Panc1 (cell line): ENCODE measurements at regions not wholly inside any gene's neighbourhood (a gene's known extent, or its start where the extent isn't known, plus 50 kb on each side); places are given as distances from the start of the nearest gene placed in this dataset.

ENCODE experiments used
- ATAC-seq: fragments of 200-7000 bp; cut with Tn5 transposase; 2 replicates; pipeline ENCODE4 v1.9.1; 2020; ENCODE audit warnings: mild to moderate bottlenecking, moderate library complexity
- BruUV-seq: library from RNA; stranded (reverse); fragments of 400-500 nt; replicated peaks from 2 replicates; lab custom pipeline; 2021; lab: Mats Ljungman, UMichigan
- CTCF ChIA-PET: fragments of 300-600 bp; sonication (Branson Sonifier 250); formaldehyde crosslinking; loops from one replicate; lab custom pipeline; 2022; ENCODE audit warnings: antibody characterized with exemption; lab: Charles Lee
- POLR2A ChIA-PET: fragments of 300-600 bp; sonication (Branson Sonifier 250); formaldehyde crosslinking; loops from one replicate; lab custom pipeline; 2022; ENCODE audit warnings: antibody characterized with exemption; lab: Charles Lee
- DNase-seq: peaks from one replicate; pipeline ENCODE4 v3.0.0-alpha.2; 2010; ENCODE audit warnings: low read depth, low spot score
- H3K27ac ChIP-seq: 2 replicates; pipeline ENCODE4 v1.5.1; 2011; ENCODE audit warnings: mild to moderate bottlenecking, low read length, inconsistent platforms
- H3K27me3 ChIP-seq: fragments of 200-500 bp; sonication (Bioruptor generic); 2 replicates; pipeline ENCODE4 v1.6.0; 2014; ENCODE audit warnings: low read length, inconsistent platforms; ENCODE audit not compliant: control insufficient read depth, insufficient read depth
- H3K36me3 ChIP-seq: fragments of 200-500 bp; sonication (Bioruptor generic); 2 replicates; pipeline ENCODE4 v1.5.1; 2014; ENCODE audit warnings: inconsistent platforms, mild to moderate bottlenecking, low read length, moderate library complexity; ENCODE audit not compliant: control insufficient read depth, insufficient read depth
- H3K4me1 ChIP-seq: 2 replicates; pipeline ENCODE4 v1.5.1; 2011; ENCODE audit warnings: inconsistent platforms, mild to moderate bottlenecking, low read length, moderate library complexity; ENCODE audit not compliant: control insufficient read depth, insufficient read depth
- H3K4me3 ChIP-seq, 2 experiments: 2 replicates each; pipeline ENCODE4 v1.5.1; 2011 to 2012; ENCODE audit warnings: low read depth in 2 of 2, low read length in 2 of 2, mild to moderate bottlenecking in 2 of 2, inconsistent platforms in 1 of 2, moderate library complexity in 1 of 2
- H3K9me3 ChIP-seq: fragments of 200-500 bp; sonication (Bioruptor generic); 2 replicates; pipeline ENCODE4 v1.5.1; 2014; ENCODE audit warnings: low read depth, mild to moderate bottlenecking, inconsistent platforms, low read length, moderate library complexity; ENCODE audit not compliant: control insufficient read depth, insufficient read depth
- CTCF ChIP-seq: fragments of 450-650 bp; IDR thresholded peaks from 2 replicates; pipeline ENCODE4 v1.5.1; 2017; ENCODE audit warnings: mild to moderate bottlenecking
- POLR2AphosphoS5 ChIP-seq: IDR thresholded peaks from 2 replicates; pipeline ENCODE4 v1.6.1; 2012; ENCODE audit warnings: mild to moderate bottlenecking, low read depth, low read length, moderate library complexity
- REST ChIP-seq, 2 experiments: IDR thresholded peaks; 2 replicates each; pipeline ENCODE4 v1.6.1; 2011 to 2012; ENCODE audit warnings: low read depth in 2 of 2, control low read depth in 1 of 2, low read length in 1 of 2, mild to moderate bottlenecking in 1 of 2, moderate library complexity in 1 of 2; ENCODE audit not compliant: insufficient read depth in 1 of 2
- SIN3A ChIP-seq: IDR thresholded peaks from 2 replicates; pipeline ENCODE4 v1.6.1; 2012; ENCODE audit warnings: low read depth, mild to moderate bottlenecking, low read length, moderate library complexity, borderline replicate concordance; ENCODE audit not compliant: insufficient read depth
- TCF7L2 ChIP-seq: IDR thresholded peaks from 2 replicates; pipeline ENCODE4 v1.6.1; 2011; ENCODE audit warnings: mild to moderate bottlenecking, low read depth, low read length, inconsistent platforms
- in situ Hi-C: cut with HindIII; loops from 2 replicates; pipeline ENCODE4 v1.10.0; 2016; ENCODE audit warnings: low sequenced_read_pairs, low pct_unique_long_range_greater_than_20kb
- intact Hi-C: fragments of 100-400 bp; cut with micrococcal nuclease; formaldehyde crosslinking; loops from one replicate; pipeline ENCODE4 v1.10.0; 2022; ENCODE audit not compliant: unreplicated experiment

- TF ChIP-seq TCF7L2: no peak
- TF ChIP-seq POLR2AphosphoS5: no peak
- no peak for TF ChIP-seq SIN3A
- TF ChIP-seq CTCF: no peak
- TF ChIP-seq REST (IDR thresholded peaks at IDR 0.05; ENCODE audit: insufficient read depth in 1 of 2, low read depth in 2 of 2, low read length in 1 of 2): no peak
- Histone ChIP-seq H3K27ac (no peak overlapping the region), H3K9me3 (no peaks in the 10 kb centered on the region), H3K27me3 (no peaks in the 10 kb centered on the region), H3K4me3 (no peak overlapping the region), H3K4me1 (no peaks in the 10 kb centered on the region), H3K36me3 (no peaks in the 10 kb centered on the region)
- ChIA-PET POLR2A (no interaction called here), CTCF (no interaction called here)
- DNase-seq: no peak
- intact Hi-C loops (no loop called here), in situ Hi-C loops (no loop called here)
- no peak for ATAC-seq
- BruUV-seq: no TSS peak
Measured at GRCh38 chr10:59098831-59099452, 77.5 kb upstream of the PHYHIPL start.

- no peaks in the 10 kb centered on the region for H3K36me3 ChIP-seq
- ChIA-PET POLR2A (no interaction called here), CTCF (no interaction called here)
- in situ Hi-C loops: no loop called here
- BruUV-seq: no TSS peak
- no peak for DNase-seq
- TF ChIP-seq TCF7L2 (no peak), REST (IDR thresholded peaks at IDR 0.05; ENCODE audit: insufficient read depth in 1 of 2, low read depth in 2 of 2, low read length in 1 of 2) (no peak), CTCF (no peak), POLR2AphosphoS5 (no peak), SIN3A (no peak)
- H3K4me1 ChIP-seq: no peaks in the 10 kb centered on the region
- H3K9me3 ChIP-seq: no peaks in the 10 kb centered on the region
- intact Hi-C loops: no loop called here
- H3K27me3 ChIP-seq: no peaks in the 10 kb centered on the region
- H3K27ac ChIP-seq: no peak overlapping the region
- no peak overlapping the region for H3K4me3 ChIP-seq
- no peak for ATAC-seq
Measured at GRCh38 chr10:59099481-59099880, 77.0 kb upstream of the PHYHIPL start.
